ENCODE measurements at regions not wholly inside any gene's neighbourhood (a gene's known extent, or its start where the extent isn't known, plus 50 kb on each side); places are given as distances from the start of the nearest gene placed in this dataset.
"Not testable (repeated sequence)": the region's sequence is repeated elsewhere in the genome, so short reads cannot be mapped to it uniquely, and the experiment has no call there.

DNA sequence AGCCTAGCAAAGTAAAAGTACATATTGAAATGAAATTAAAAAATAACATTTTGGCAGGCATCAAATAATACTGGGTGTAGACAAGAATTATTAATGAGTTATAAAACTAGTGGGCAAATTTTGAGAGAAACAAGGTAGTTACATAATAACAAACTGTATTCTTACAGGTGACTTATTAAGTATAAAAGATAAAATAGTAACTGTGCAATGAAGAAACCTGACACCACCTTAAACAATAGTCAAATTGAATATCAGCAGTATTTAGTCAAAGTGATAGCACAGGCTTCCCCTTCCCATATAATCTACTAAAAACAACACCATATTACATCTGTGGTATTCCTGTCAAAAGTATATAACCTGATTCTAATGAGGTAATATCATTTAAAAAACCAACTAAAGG lies 1099.8 kb upstream of the CRIM1 start:
- no peak for DNase-seq

GRCh38 chr2:35251156-35251555 lies 1104.4 kb upstream of the CRIM1 start:
- DNase-seq: no peak

DNA sequence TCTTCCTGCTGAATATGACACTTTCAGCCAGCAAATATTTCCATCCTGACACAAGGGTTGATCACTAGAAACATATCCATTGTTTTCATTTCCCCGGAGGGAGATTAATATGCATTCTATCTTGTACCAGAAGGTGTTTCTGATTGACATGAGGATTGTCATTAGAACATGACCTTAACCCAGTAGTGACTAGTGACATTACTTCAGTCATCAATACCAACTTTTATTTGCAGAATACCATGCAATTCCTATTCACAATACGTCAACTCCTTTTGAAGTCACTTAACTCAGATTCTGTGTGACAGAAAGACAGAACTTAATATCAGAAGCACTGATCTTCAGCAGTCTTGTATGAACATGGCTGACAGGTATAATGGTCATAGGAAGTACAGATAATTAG lies 1108.9 kb upstream of the CRIM1 start:
- DNase-seq: no peak

DNA sequence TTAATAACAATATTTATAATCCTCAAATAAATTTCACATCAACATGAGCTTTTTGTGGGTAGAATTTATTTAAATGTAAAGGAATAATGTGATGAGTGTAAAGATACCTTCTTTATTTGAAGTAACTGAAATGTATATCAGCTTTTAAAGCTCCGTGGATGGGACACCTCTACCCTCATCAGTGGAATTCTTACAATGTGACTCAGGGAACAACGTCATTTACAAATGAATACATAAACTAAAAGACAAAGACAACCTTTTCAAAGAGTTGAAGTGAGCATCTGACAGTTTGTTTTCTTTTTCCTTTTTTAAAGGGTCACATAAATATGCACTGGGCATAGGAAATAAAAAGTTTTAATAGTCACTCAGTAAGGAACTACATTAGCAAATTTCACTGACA lies 1127.0 kb upstream of the CRIM1 start:
- no peak for DNase-seq

- DNase-seq: no peak
Observed at GRCh38 chr2:35220461-35220860, 1135.1 kb upstream of the CRIM1 start.

DNA sequence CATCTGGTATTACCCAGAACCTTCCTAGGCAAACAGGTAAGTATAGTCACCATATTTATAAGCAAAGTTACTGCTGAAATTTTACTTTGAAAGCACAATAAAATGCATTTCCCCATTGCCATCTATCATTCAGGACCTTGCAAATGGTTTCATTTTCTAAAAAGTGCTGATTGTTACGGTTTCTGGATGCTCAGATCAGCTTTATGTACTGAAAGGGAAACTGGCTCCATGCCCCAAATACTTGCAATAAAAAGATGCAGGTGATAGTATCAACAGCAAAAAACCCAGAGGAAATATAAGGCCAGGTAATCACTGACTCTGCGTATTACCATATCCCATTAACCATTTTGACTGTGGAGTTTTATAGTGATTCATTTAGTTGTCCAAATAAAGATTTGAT lies 1150.7 kb upstream of the CRIM1 start:
- DNase-seq: no peak

GRCh38 chr2:35204323-35204722 lies 1151.3 kb upstream of the CRIM1 start:
- DNase-seq: no peak

DNA sequence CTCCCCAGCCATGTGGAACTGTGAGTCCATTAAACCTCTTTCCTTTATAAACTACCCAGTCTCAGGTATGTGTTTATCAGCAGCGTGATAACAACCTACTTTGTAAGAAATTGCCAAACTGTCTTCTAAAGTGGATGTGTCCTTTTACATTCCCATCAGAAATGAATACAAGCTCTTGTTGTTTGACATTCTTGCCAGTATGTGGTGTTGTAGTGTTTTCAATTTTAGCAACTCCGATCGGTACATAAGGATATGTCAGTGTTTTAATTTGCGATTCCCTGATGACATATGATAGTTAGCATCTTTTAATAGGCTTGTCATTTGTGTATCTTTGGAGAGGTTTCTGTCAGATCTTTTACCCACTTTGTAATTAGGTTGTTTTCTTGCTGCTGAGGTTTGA lies 1156.3 kb upstream of the CRIM1 start:
- DNase-seq: no peak

GRCh38 chr2:35185861-35186412 lies 1169.6 kb upstream of the CRIM1 start:
- DNase-seq: no peak

- DNase-seq: no peak
Observed at GRCh38 chr2:35184471-35184870, 1171.1 kb upstream of the CRIM1 start.

- not testable (repeated sequence) for DNase-seq
Observed at GRCh38 chr2:35176726-35177125, 1178.9 kb upstream of the CRIM1 start.

DNA sequence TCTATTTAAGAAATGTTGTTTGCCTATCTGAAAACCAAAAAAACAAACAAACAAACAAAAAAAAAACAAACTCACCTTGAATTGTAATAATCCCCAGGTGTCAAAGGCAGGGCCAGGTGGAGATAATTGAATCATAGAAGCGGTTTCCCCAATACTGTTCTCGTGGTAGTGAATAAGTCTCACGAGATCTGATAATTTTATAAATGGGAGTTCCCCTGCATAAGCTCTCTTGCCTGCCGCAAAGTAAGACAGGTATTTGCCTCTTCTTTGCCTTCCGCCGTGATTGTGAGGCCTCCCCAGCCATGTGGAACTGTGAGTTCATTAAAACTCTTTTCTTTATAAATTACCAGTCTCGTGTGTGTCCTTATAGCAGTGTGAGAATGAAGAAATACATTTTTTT lies 1180.7 kb upstream of the CRIM1 start:
- DNase-seq: no peak

DNA sequence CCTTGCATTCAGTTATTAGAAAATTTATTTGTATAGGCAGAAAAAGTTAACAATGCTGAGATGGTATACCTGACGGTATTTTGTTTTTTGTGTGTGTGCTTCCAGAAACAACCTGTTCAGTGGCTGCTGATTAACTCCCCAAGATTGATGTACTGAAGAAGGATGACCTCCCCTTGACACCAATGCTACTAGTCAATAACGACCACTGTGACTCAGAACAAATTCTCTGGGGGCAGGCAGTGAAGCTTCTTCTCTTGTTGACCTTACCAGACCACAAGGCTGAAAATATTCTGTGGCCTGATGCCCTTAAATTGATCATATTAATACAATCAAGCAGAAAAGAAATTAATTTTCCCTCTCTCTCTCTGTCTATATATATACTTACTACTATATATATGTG lies 1182.9 kb upstream of the CRIM1 start:
- no peak for DNase-seq

DNA sequence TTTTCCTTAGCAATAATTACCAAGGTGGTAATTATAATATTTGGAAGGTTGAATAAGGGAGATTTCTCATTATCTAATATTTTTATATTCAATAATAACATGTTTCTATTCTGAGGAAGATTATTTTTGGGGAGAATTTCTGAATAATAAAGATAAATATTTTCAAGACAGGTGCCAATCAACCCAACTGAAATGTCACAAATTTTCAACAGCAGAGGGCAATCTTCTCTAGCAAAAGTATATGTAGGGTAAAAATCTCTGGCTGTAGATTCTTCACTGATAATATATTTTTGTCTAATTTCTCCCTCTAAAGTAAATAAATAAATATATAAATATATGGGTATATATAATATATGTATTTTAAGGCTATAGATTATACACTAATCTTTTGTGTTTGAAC lies 1187.2 kb upstream of the CRIM1 start:
- DNase-seq: no peak

DNA sequence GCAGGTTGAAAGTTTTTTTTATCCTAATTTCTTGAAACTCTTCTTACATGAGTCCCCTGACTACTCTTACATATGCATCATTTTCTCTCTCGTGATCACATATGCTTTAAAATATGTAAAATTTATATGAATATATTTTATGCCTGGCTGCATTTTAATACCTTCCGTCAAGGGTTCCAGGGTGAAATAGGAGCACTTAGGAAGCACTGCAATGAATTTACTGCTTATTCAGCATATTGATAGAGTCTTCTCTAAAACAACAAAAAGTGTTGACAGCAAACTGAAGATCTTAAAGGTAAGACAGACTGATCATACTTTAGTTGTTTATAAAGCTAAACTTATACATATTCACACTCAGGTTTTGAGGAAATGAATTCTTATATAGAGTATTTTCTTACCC lies 1191.6 kb upstream of the CRIM1 start:
- no peak for DNase-seq

- DNase-seq: no peak
Observed at GRCh38 chr2:35160871-35161270, 1194.7 kb upstream of the CRIM1 start.

DNA sequence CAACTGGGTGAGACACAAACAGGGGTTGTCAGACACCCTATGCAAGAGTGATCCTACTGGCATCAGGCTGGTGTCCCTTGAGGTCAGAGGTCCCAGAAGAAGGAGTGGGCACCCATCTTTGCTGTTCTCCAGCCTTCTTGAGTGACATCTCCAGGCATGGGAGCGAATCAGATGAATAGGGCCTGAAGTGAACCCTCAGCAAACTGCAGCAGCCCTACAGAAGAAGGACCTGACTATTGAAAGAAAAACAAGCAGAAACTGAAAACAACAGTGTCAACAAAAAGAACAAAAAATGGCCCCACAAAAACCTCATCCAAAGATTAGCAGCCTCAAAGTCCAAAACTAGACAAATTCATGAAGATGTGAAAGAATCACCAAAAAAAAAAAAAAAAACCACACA lies 1229.7 kb upstream of the CRIM1 start:
- DNase-seq: no peak

GRCh38 chr2:35125278-35125677 lies 1230.3 kb upstream of the CRIM1 start:
- DNase-seq: no peak

DNA sequence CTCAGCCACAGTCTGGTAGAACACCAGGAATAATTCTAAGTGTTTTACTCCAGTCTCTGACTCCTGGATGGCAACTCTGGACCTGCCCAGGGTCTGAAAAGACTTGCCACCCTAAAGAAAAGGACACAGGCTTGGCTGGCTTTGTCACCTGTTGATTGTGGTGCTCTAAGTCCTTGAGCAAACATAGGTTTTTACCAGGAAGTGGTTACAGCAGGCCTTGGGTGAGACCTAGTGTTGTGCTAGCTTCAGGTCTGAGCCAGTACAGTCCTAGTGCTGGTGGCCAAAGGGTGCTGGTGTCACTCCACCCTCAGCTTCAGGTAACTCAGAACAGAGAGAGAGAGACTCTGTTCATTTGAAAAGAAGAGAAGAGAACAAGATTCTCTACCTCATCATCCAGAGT lies 1239.4 kb upstream of the CRIM1 start:
- DNase-seq: no peak

GRCh38 chr2:35114765-35115164 lies 1240.8 kb upstream of the CRIM1 start:
- DNase-seq: no peak

DNA sequence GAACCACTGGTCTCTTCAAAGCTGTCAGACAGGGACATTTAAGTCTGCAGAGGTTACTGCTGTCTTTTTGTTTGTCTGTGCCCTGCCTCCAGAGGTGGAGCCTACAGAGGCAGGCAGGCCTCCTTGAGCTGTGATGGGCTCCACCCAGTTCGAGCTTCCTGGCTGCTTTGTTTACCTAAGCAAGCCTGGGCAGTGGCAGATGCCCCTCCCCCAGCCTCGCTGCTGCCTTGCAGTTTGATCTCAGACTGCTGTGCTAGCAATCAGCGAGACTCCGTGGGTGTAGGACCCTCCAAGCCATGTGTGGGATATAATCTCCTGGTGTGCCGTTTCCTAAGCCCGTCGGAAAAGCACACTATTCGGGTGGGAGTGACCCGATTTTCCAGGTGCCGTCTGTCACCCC lies 1243.2 kb upstream of the CRIM1 start:
- DNase-seq: not testable (repeated sequence)

- DNase-seq: no peak
Observed at GRCh38 chr2:35104309-35104708, 1251.3 kb upstream of the CRIM1 start.

- DNase-seq: no peak
Observed at GRCh38 chr2:35099342-35099741, 1256.2 kb upstream of the CRIM1 start.

GRCh38 chr2:35082072-35082471 lies 1273.5 kb upstream of the CRIM1 start:
- no peak for DNase-seq

DNA sequence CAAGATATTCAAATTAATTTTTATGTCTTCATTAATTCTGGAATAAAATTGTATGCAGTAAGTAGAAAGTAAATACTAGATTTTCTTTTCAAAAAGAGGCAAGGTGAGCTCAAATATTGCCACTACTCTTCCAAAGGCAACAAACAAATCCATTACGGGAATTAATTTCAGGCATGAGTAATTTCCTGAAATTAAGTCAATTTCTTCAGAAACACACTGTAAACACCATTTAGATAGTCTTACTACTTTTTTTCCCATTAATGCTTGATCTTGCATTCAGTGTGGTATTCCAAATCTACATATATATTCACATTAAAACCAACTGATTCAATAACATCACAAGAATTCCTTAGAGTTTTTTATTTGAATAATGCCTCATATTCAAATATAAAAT lies 1274.0 kb upstream of the CRIM1 start:
- no peak for DNase-seq
